ENCODE measurements at regions not wholly inside any gene's neighbourhood (a gene's known extent, or its start where the extent isn't known, plus 50 kb on each side); places are given as distances from the start of the nearest gene placed in this dataset.

DNA sequence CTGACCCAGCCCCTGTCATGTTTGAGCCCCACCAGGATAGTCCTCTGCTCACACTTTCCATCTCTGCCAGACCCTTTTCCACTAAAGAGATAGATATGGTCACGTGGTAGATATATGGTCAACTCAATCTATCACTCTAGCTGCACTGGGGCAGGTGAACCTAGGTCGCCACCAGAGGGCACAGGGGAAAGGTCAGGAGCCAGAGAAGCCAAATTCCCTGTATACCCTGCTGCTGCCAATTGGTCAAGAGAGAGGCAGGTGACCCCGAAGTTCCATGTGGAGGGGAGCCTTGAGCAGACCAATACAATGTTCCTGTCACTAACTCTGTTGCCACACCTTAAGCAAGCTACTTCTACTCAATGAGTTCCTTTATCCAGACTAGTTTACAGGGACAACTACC is 101.1 kb upstream of the GALNT18 start:
- Mint-ChIP-seq H3K27me3 (peaks cover 31% of the 10 kb centered on the region), H3K27ac (no peak overlapping the region), H3K4me3 (no peak overlapping the region), H3K9me3 (ENCODE audit: insufficient read depth) (peaks cover 5% of the 10 kb centered on the region), H3K4me1 (no peaks in the 10 kb centered on the region)
- no peaks in the 10 kb centered on the region for H3K36me3 ChIP-seq (replicated peaks in 1 of 2; ENCODE audit: control extremely low read depth in 1 of 2, control insufficient read depth in 1 of 2, extremely low read depth in 1 of 2, insufficient read depth in 2 of 2, low read length in 1 of 2)
- TF ChIP-seq EZH2 (IDR thresholded peaks at IDR 0.05; ENCODE audit: borderline replicate concordance, insufficient read depth, low read depth, low read length, poor library complexity, severe bottlenecking) = no peak
- TF ChIP-seq, protein P1, sequence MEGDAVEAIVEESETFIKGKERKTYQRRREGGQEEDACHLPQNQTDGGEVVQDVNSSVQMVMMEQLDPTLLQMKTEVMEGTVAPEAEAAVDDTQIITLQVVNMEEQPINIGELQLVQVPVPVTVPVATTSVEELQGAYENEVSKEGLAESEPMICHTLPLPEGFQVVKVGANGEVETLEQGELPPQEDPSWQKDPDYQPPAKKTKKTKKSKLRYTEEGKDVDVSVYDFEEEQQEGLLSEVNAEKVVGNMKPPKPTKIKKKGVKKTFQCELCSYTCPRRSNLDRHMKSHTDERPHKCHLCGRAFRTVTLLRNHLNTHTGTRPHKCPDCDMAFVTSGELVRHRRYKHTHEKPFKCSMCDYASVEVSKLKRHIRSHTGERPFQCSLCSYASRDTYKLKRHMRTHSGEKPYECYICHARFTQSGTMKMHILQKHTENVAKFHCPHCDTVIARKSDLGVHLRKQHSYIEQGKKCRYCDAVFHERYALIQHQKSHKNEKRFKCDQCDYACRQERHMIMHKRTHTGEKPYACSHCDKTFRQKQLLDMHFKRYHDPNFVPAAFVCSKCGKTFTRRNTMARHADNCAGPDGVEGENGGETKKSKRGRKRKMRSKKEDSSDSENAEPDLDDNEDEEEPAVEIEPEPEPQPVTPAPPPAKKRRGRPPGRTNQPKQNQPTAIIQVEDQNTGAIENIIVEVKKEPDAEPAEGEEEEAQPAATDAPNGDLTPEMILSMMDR (IDR thresholded peaks at IDR 0.05) = no peak
- no peak overlapping the region for H3K4me3 ChIP-seq (ENCODE audit: control extremely low read depth in 1 of 5, extremely low read depth in 1 of 5, insufficient read depth in 1 of 5, low read depth in 2 of 5, low read length in 4 of 5)
- peaks cover 0 to 8% (median 2%) of the 10 kb centered on the region in 4 experiments for H3K27me3 ChIP-seq (replicated peaks in 1 of 4; ENCODE audit: control extremely low read depth in 1 of 4, control insufficient read depth in 3 of 4, insufficient read depth in 4 of 4, low read length in 3 of 4)
- ChIA-PET CTCF (no interaction called here), POLR2A (no interaction called here)
- H3K79me2 ChIP-seq (ENCODE audit: control insufficient read depth, insufficient read depth, low read length) = no peaks in the 10 kb centered on the region
- DNase-seq = no peak
- no peak overlapping the region for H3K27ac ChIP-seq (ENCODE audit: low read length in 2 of 2)
- ATAC-seq (ENCODE audit: low read depth) = no peak
- intact Hi-C loops (cut with micrococcal nuclease) = no loop called here
- no peak overlapping the region for H3K9ac ChIP-seq (ENCODE audit: low read length)
- 85% methylated on average over 2 of the region's 3 CpGs for WGBS (ENCODE audit: insufficient coverage)
- H4K20me1 ChIP-seq (ENCODE audit: control insufficient read depth, insufficient read depth, low read length, poor library complexity, severe bottlenecking) = no peaks in the 10 kb centered on the region
- H2AFZ ChIP-seq (ENCODE audit: insufficient read depth, low read depth, low read length, poor library complexity, severe bottlenecking) = no peak overlapping the region
- H3K9me3 ChIP-seq (ENCODE audit: control extremely low read depth in 1 of 3, control insufficient read depth in 2 of 3, insufficient read depth in 1 of 3, low read length in 2 of 3) = peaks cover 0 to 16% (median 3%) of the 10 kb centered on the region in 3 donors
- no peak overlapping the region for H3K4me2 ChIP-seq (replicated peaks; ENCODE audit: low read depth, low read length, poor library complexity, severe bottlenecking)
- no peaks in the 10 kb centered on the region for H3K4me1 ChIP-seq (ENCODE audit: control insufficient read depth in 2 of 2, insufficient read depth in 2 of 2, low read length in 2 of 2)

DNA sequence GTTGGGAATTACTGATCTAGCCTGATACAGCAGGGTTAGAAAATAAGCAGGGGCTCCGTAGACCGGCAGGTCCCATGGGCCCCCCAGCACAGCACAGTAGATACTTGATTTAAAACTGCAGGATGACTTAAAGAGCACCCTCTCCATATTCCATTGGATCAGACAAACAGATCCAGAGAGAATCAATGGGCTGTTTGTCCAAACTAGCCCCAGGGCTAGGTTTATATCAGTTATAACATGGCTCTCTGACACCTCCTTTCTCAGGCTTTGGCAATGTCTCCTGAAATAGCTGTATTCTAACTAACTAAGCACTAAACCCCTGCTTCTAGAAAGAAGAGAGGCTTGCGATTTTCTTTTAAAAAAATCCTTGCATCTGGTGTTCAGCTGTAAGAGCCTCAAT is 100.4 kb upstream of the GALNT18 start:
- Histone ChIP-seq H3K79me2 (ENCODE audit: control insufficient read depth, insufficient read depth, low read length) (no peaks in the 10 kb centered on the region), H3K27ac (ENCODE audit: low read length in 2 of 2) (no peak overlapping the region), H4K20me1 (ENCODE audit: control insufficient read depth, insufficient read depth, low read length, poor library complexity, severe bottlenecking) (no peaks in the 10 kb centered on the region), H3K4me3 (ENCODE audit: control extremely low read depth in 1 of 5, extremely low read depth in 1 of 5, insufficient read depth in 1 of 5, low read depth in 2 of 5, low read length in 4 of 5) (no peak overlapping the region), H3K9ac (ENCODE audit: low read length) (no peak overlapping the region), H2AFZ (ENCODE audit: insufficient read depth, low read depth, low read length, poor library complexity, severe bottlenecking) (no peak overlapping the region), H3K9me3 (ENCODE audit: control extremely low read depth in 1 of 3, control insufficient read depth in 2 of 3, insufficient read depth in 1 of 3, low read length in 2 of 3) (peaks cover 0 to 19% (median 8%) of the 10 kb centered on the region in 3 donors), H3K27me3 (replicated peaks in 1 of 4; ENCODE audit: control extremely low read depth in 1 of 4, control insufficient read depth in 3 of 4, insufficient read depth in 4 of 4, low read length in 3 of 4) (peaks cover 0 to 8% (median 2%) of the 10 kb centered on the region in 4 experiments), H3K4me1 (ENCODE audit: control insufficient read depth in 2 of 2, insufficient read depth in 2 of 2, low read length in 2 of 2) (no peaks in the 10 kb centered on the region), H3K36me3 (replicated peaks in 1 of 2; ENCODE audit: control extremely low read depth in 1 of 2, control insufficient read depth in 1 of 2, extremely low read depth in 1 of 2, insufficient read depth in 2 of 2, low read length in 1 of 2) (no peaks in the 10 kb centered on the region), H3K4me2 (replicated peaks; ENCODE audit: low read depth, low read length, poor library complexity, severe bottlenecking) (no peak overlapping the region)
- DNase-seq = no peak
- Mint-ChIP-seq H3K27ac (no peak overlapping the region), H3K4me1 (no peaks in the 10 kb centered on the region), H3K4me3 (no peak overlapping the region), H3K9me3 (ENCODE audit: insufficient read depth) (peaks cover 8% of the 10 kb centered on the region), H3K27me3 (peaks cover 27% of the 10 kb centered on the region)
- 100% methylated on average over 2 of the region's 3 CpGs for WGBS (ENCODE audit: insufficient coverage)
- ChIA-PET POLR2A (no interaction called here), CTCF (no interaction called here)
- TF ChIP-seq EZH2 (IDR thresholded peaks at IDR 0.05; ENCODE audit: borderline replicate concordance, insufficient read depth, low read depth, low read length, poor library complexity, severe bottlenecking) = no peak
- TF ChIP-seq, protein P1 (IDR thresholded peaks at IDR 0.05) = no peak
- no peak for ATAC-seq (ENCODE audit: low read depth)
- intact Hi-C loops (cut with micrococcal nuclease) = no loop called here

Measured in B cell (primary cell).